Lower leg skin (tissue), 3 donors: ENCODE measurements at regions not wholly inside any gene's neighbourhood (a gene's known extent, or its start where the extent isn't known, plus 50 kb on each side); places are given as distances from the start of the nearest gene placed in this dataset.

Source experiments
- CTCF ChIP-seq, 3 donors: fragments of 450-650 bp; IDR thresholded peaks; one replicate each; pipeline ENCODE4 v1.5.1; 2016; ENCODE audit warnings: antibody characterized with exemption in 3 of 3, mild to moderate bottlenecking in 3 of 3, moderate library complexity in 2 of 3
- POLR2A ChIP-seq, 2 donors: fragments of 450-650 bp; IDR thresholded peaks; one replicate each; pipeline ENCODE4 v1.6.1; 2016 to 2017; ENCODE audit warnings: antibody characterized with exemption in 2 of 2, mild to moderate bottlenecking in 1 of 2, moderate library complexity in 1 of 2

DNA sequence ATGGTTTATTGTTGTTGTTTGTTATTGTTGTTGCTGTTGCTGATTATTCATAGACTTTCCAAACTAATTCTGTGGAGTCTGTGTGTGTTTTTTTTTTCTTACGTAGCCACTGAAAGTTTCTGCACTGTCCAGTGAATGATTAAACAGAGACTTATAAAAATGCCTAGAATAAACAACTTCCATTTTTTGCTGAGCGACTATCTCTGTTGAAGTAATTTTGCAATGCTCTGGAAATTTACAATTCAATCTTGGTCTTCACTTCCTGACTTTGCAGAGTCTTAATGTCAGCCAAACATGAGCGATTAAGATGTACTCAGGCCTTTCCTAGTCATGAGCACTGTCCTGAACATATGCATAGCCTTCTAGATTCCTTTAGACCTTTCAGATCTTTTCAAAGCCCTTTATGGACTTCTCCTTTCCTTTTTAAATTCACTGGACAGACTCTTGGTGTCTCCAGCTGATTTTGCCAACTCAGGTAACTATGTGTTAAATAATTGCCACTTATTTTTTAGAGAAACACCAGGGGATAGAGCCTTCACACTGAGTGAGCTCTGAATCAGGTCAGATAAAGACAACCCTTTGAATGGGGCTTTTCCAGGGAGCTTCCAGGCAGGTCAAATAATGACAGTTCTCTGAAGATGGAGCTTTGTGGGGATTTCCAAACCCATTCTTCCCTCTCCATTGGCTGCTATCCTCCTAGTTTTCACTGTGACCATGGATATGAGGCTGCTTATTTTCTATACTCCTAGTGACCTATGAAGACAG is 622.8 kb upstream of the EPHA7 start:
- TF ChIP-seq CTCF (IDR thresholded peaks at IDR 0.05) (no peak), POLR2A (IDR thresholded peaks at IDR 0.05) (no peak)
